Progenitor cell of endocrine pancreas (in vitro differentiated cells): ENCODE measurements at regions not wholly inside any gene's neighbourhood (a gene's known extent, or its start where the extent isn't known, plus 50 kb on each side); places are given as distances from the start of the nearest gene placed in this dataset.

Experiments used
- DNase-seq: peaks from one replicate; pipeline ENCODE4 v3.0.0; 2021; ENCODE audit warnings: low spot score; ENCODE audit not compliant: unreplicated experiment
- H3K27ac Mint-ChIP-seq: 2 replicates; pipeline ENCODE4 v1.8.0; 2021; ENCODE audit warnings: mild to moderate bottlenecking, moderate library complexity, mixed read lengths
- H3K27me3 Mint-ChIP-seq: 2 replicates; pipeline ENCODE4 v1.8.0; 2021; ENCODE audit warnings: mixed read lengths
- H3K36me3 Mint-ChIP-seq: 2 replicates; pipeline ENCODE4 v1.8.0; 2022; ENCODE audit warnings: mixed read lengths; ENCODE audit not compliant: insufficient read depth
- H3K4me1 Mint-ChIP-seq: 2 replicates; pipeline ENCODE4 v1.8.0; 2021; ENCODE audit warnings: low read depth, mixed read lengths
- H3K4me3 Mint-ChIP-seq: 2 replicates; pipeline ENCODE4 v1.8.0; 2021; ENCODE audit warnings: low read depth, mild to moderate bottlenecking, moderate library complexity, mixed read lengths
- H3K9me3 Mint-ChIP-seq: 2 replicates; pipeline ENCODE4 v1.8.0; 2021; ENCODE audit warnings: low read depth, mixed read lengths
- CTCF ChIP-seq: fragments of 200-600 bp; sonication (generic); IDR thresholded peaks from one replicate; pipeline ENCODE4 v1.5.0; 2021; ENCODE audit warnings: antibody characterized with exemption, mild to moderate bottlenecking; ENCODE audit not compliant: unreplicated experiment

DNA sequence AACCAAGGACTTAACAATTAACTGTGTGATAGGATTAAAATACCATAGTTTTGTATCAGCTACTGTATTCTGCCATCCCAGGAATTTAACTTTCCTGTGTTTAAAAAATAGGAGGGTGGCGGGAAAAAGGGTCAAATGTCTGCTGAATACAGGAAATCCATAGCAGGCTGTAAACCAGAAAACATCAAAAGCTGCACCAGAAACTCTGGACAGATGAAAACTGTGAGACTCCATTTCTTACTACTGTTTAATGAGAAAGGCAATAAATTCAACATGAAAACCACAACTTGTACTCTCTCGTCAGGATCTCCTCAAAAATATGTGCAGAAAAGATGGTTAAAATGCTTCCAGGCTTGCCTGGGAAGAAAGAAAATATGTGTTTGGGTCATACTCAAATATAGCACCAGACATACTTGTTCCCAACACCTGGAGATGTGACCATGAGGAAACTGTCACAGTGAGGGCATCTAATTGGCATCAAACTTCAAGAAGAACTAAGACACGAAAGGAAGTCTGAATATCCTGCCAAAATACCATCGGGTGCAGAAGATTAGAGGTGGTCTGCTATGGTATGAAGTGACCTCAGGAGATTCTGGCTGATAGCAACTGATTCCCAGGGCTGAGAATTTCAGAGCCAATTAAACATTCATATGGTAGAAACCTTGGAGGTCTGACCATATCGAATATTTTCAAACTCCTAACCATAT lies 164.7 kb upstream of the TARS1 start:
- H3K36me3 Mint-ChIP-seq: no peaks in the 10 kb centered on the region
- no peak overlapping the region for H3K27ac Mint-ChIP-seq

GRCh38 chr5:33276628-33276950 lies 164.2 kb upstream of the TARS1 start:
- H3K4me1 Mint-ChIP-seq: no peaks in the 10 kb centered on the region
- no peak for DNase-seq
- H3K27ac Mint-ChIP-seq: no peak overlapping the region
- no peak overlapping the region for H3K4me3 Mint-ChIP-seq
- TF ChIP-seq CTCF: no peak
- no peaks in the 10 kb centered on the region for H3K36me3 Mint-ChIP-seq
- H3K27me3 Mint-ChIP-seq: no peaks in the 10 kb centered on the region
- no peaks in the 10 kb centered on the region for H3K9me3 Mint-ChIP-seq

More for the DNA sequence above, 164.7 kb upstream of the TARS1 start:
- H3K4me3 Mint-ChIP-seq: no peak overlapping the region
- no peak for DNase-seq
- no peak for TF ChIP-seq CTCF
- H3K4me1 Mint-ChIP-seq: no peaks in the 10 kb centered on the region
- H3K27me3 Mint-ChIP-seq: no peaks in the 10 kb centered on the region
- no peaks in the 10 kb centered on the region for H3K9me3 Mint-ChIP-seq

- Mint-ChIP-seq H3K27me3 (no peaks in the 10 kb centered on the region), H3K27ac (no peak overlapping the region), H3K36me3 (no peaks in the 10 kb centered on the region), H3K4me1 (no peaks in the 10 kb centered on the region), H3K4me3 (no peak overlapping the region), H3K9me3 (no peaks in the 10 kb centered on the region)
- TF ChIP-seq CTCF: no peak
- no peak for DNase-seq
These were observed 163.6 kb upstream of the TARS1 start for GRCh38 chr5:33277061-33277650.

- no peak overlapping the region for H3K4me3 Mint-ChIP-seq
- H3K9me3 Mint-ChIP-seq: no peaks in the 10 kb centered on the region
- H3K27ac Mint-ChIP-seq: no peak overlapping the region
- no peak for DNase-seq
- H3K4me1 Mint-ChIP-seq: no peaks in the 10 kb centered on the region
- no peaks in the 10 kb centered on the region for H3K36me3 Mint-ChIP-seq
- H3K27me3 Mint-ChIP-seq: no peaks in the 10 kb centered on the region
- TF ChIP-seq CTCF: no peak
These were observed 159.3 kb upstream of the TARS1 start for GRCh38 chr5:33281431-33281843.

DNA sequence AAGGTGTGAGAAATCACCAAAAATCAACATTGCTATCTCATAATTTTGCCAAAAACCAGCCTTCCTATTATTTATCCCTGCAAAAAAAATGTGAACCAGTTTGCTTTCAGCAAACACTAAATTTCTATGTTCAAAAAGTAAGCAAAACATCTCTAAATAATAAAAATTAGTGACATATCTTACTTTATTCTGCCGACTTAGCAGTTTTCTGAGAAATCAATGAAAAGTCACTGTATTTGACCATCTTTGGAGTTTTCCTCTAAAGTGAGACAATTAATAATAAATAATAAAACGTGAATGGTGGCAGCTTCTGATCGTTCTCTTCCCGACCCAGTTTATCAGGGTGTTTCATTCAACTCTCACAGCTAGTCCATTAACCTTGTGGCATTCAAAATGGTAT lies 158.6 kb upstream of the TARS1 start:
- Mint-ChIP-seq H3K27ac (no peak overlapping the region), H3K27me3 (no peaks in the 10 kb centered on the region), H3K36me3 (no peaks in the 10 kb centered on the region), H3K4me1 (no peaks in the 10 kb centered on the region), H3K9me3 (no peaks in the 10 kb centered on the region), H3K4me3 (no peak overlapping the region)
- no peak for DNase-seq
- TF ChIP-seq CTCF: no peak
